HEK293T (cell line): ENCODE measurements at regions not wholly inside any gene's neighbourhood (a gene's known extent, or its start where the extent isn't known, plus 50 kb on each side); places are given as distances from the start of the nearest gene placed in this dataset.

Source experiments
- BHLHE40 ChIP-seq: fragments of 450-650 bp; IDR thresholded peaks from 2 replicates; pipeline ENCODE4 v1.6.1; 2016; ENCODE audit warnings: mild to moderate bottlenecking, moderate library complexity, borderline replicate concordance
- CTBP1 ChIP-seq: fragments of 450-650 bp; IDR thresholded peaks from 2 replicates; pipeline ENCODE4 v1.6.1; 2016; ENCODE audit warnings: borderline replicate concordance
- FOXA1 ChIP-seq: fragments of 450-650 bp; IDR thresholded peaks from 2 replicates; pipeline ENCODE4 v1.6.1; 2016; ENCODE audit warnings: mild to moderate bottlenecking
- FOXK2 ChIP-seq: fragments of 450-650 bp; IDR thresholded peaks from 2 replicates; pipeline ENCODE4 v1.6.1; 2016; ENCODE audit warnings: mild to moderate bottlenecking
- FOXM1 ChIP-seq: fragments of 450-650 bp; IDR thresholded peaks from 2 replicates; pipeline ENCODE4 v1.6.1; 2017; ENCODE audit warnings: mild to moderate bottlenecking, borderline replicate concordance
- HDGF ChIP-seq: fragments of 450-650 bp; IDR thresholded peaks from 2 replicates; pipeline ENCODE4 v1.6.1; 2017; ENCODE audit warnings: antibody characterized with exemption, borderline replicate concordance
- L3MBTL2 ChIP-seq: fragments of 450-650 bp; conservative IDR thresholded peaks from 2 replicates; pipeline ENCODE4 v1.6.1; 2016; ENCODE audit warnings: mild to moderate bottlenecking
- LEF1 ChIP-seq: fragments of 450-650 bp; IDR thresholded peaks from 2 replicates; pipeline ENCODE4 v1.6.1; 2017; ENCODE audit warnings: mild to moderate bottlenecking, borderline replicate concordance
- NFRKB ChIP-seq: fragments of 450-650 bp; IDR thresholded peaks from 2 replicates; pipeline ENCODE4 v1.6.1; 2016; ENCODE audit warnings: mild to moderate bottlenecking, moderate library complexity
- SP1 ChIP-seq: fragments of 450-650 bp; IDR thresholded peaks from 2 replicates; pipeline ENCODE4 v1.6.1; 2017
- SUZ12 ChIP-seq: fragments of 450-650 bp; IDR thresholded peaks from 2 replicates; pipeline ENCODE4 v1.6.1; 2016; ENCODE audit warnings: mild to moderate bottlenecking
- TARDBP ChIP-seq: fragments of 450-650 bp; IDR thresholded peaks from 2 replicates; pipeline ENCODE4 v1.6.1; 2016

DNA sequence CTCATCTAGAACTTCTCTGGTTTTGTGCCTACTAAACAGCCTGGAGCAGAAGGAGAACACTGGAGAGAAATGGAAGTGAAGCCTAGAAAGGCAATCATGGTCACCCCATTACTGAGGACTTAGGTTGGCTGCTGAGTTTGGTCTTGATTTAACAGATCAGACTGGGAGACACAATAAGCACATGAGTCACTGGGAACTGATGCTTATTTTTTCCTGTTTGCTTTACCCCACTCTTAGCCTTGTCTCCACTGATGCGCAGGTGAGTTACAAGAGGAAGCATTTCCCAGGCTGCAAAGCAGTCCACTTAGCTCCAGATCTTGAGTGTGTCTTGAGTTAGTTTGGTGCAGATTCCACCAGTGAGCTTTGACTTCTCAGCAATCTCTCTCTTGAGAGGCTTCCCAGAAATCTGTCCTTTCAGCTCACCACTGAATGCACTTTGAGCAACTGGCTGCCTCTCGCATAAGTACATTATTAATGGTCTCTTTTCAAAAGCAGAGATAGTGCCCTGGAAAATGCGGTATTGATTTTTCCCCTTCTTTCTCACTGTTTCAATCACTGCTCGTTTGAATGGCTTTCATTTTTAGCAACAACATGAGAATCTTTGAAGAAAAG is 390.2 kb upstream of the SETBP1 start:
- TF ChIP-seq FOXA1: no peak
- no peak for TF ChIP-seq FOXK2
- TF ChIP-seq TARDBP: no peak
- no peak for TF ChIP-seq CTBP1
- TF ChIP-seq FOXM1: no peak
- TF ChIP-seq SUZ12: no peak
- TF ChIP-seq LEF1: no peak
- TF ChIP-seq SP1: no peak
- TF ChIP-seq HDGF: no peak
- TF ChIP-seq L3MBTL2: no peak
- no peak for TF ChIP-seq BHLHE40
- TF ChIP-seq NFRKB: no peak
